SK-N-SH treated with all-trans-retinoic acid at 6 μM for 48 hours (cell line): ENCODE measurements at regions not wholly inside any gene's neighbourhood (a gene's known extent, or its start where the extent isn't known, plus 50 kb on each side); places are given as distances from the start of the nearest gene placed in this dataset.

Experiments used
- ATAC-seq: fragments of 200-7000 bp; cut with Tn5 transposase; 3 replicates; pipeline ENCODE4 v1.9.1; 2020; ENCODE audit warnings: mild to moderate bottlenecking, moderate library complexity
- ARNTL ChIP-seq: fragments of 450-650 bp; formaldehyde crosslinking; IDR thresholded peaks from 2 replicates; pipeline ENCODE4 v1.5.0; 2020; ENCODE audit warnings: low read depth, mild to moderate bottlenecking, moderate library complexity, borderline replicate concordance
- BACH2 ChIP-seq: fragments of 250-450 bp; sonication (Bioruptor Pico); IDR thresholded peaks from 2 replicates; pipeline ENCODE4 v1.9.0; 2021; ENCODE audit warnings: mild to moderate bottlenecking, borderline replicate concordance
- CSDC2 ChIP-seq: fragments of 250-450 bp; sonication (Bioruptor Pico); IDR thresholded peaks from 2 replicates; pipeline ENCODE4 v1.5.0; 2020; ENCODE audit warnings: mild to moderate bottlenecking, moderate library complexity
- CSRNP3 ChIP-seq: fragments of 250-450 bp; sonication (Bioruptor Pico); IDR thresholded peaks from 2 replicates; pipeline ENCODE4 v1.5.1; 2021; ENCODE audit warnings: mild to moderate bottlenecking, moderate library complexity
- ESRRG ChIP-seq: fragments of 250-450 bp; sonication (Bioruptor Pico); IDR thresholded peaks from 2 replicates; pipeline ENCODE4 v1.6.1; 2021; ENCODE audit warnings: mild to moderate bottlenecking
- GLIS3 ChIP-seq: fragments of 250-450 bp; sonication (Bioruptor Pico); IDR thresholded peaks from 2 replicates; pipeline ENCODE4 v1.5.0; 2020; ENCODE audit warnings: mild to moderate bottlenecking, moderate library complexity
- ISL1 ChIP-seq: fragments of 250-450 bp; sonication (Bioruptor Pico); IDR thresholded peaks from 2 replicates; pipeline ENCODE4 v2.1.2; 2022; ENCODE audit warnings: mild to moderate bottlenecking, moderate library complexity
- OSR1 ChIP-seq: fragments of 250-450 bp; sonication (Bioruptor Pico); IDR thresholded peaks from 2 replicates; pipeline ENCODE4 v1.8.0; 2022; ENCODE audit warnings: moderate library complexity, mild to moderate bottlenecking, inconsistent platforms
- PATZ1 ChIP-seq: fragments of 250-450 bp; sonication (Bioruptor Pico); IDR thresholded peaks from 2 replicates; pipeline ENCODE4 v1.8.0; 2020; ENCODE audit warnings: mild to moderate bottlenecking, moderate library complexity, borderline replicate concordance
- POU6F1 ChIP-seq: fragments of 250-450 bp; sonication (Bioruptor Pico); IDR thresholded peaks from 2 replicates; pipeline ENCODE4 v1.8.0; 2021; ENCODE audit warnings: low read depth, mild to moderate bottlenecking, moderate library complexity, borderline replicate concordance
- PPARA ChIP-seq: fragments of 250-450 bp; sonication (Bioruptor Pico); IDR thresholded peaks from 2 replicates; pipeline ENCODE4 v1.5.0; 2020; ENCODE audit warnings: mild to moderate bottlenecking, borderline replicate concordance
- RARB ChIP-seq: fragments of 250-450 bp; sonication (Bioruptor Pico); IDR thresholded peaks from 2 replicates; pipeline ENCODE4 v1.8.0; 2021; ENCODE audit warnings: mild to moderate bottlenecking, moderate library complexity
- SNAI2 ChIP-seq: fragments of 250-450 bp; sonication (Bioruptor Pico); IDR thresholded peaks from 2 replicates; pipeline ENCODE4 v1.5.0; 2020; ENCODE audit warnings: mild to moderate bottlenecking, moderate library complexity
- TCF4 ChIP-seq: fragments of 250-450 bp; sonication (Bioruptor Pico); IDR thresholded peaks from 2 replicates; pipeline ENCODE4 v1.8.0; 2021; ENCODE audit warnings: mild to moderate bottlenecking, moderate library complexity, borderline replicate concordance
- ZC3H10 ChIP-seq: fragments of 250-450 bp; sonication (Bioruptor Pico); IDR thresholded peaks from 2 replicates; pipeline ENCODE4 v1.5.1; 2021; ENCODE audit warnings: mild to moderate bottlenecking, moderate library complexity
- ZFP3 ChIP-seq: fragments of 250-450 bp; sonication (Bioruptor Pico); IDR thresholded peaks from 2 replicates; pipeline ENCODE4 v1.5.0; 2020; ENCODE audit warnings: mild to moderate bottlenecking, moderate library complexity
- ZFP30 ChIP-seq: fragments of 450-650 bp; formaldehyde crosslinking; IDR thresholded peaks from 2 replicates; pipeline ENCODE4 v1.5.0; 2022; ENCODE audit warnings: mild to moderate bottlenecking, moderate library complexity
- ZNF70 ChIP-seq: fragments of 450-650 bp; formaldehyde crosslinking; IDR thresholded peaks from 2 replicates; pipeline ENCODE4 v1.5.0; 2020; ENCODE audit warnings: mild to moderate bottlenecking, moderate library complexity
- ZNF8 ChIP-seq: fragments of 450-650 bp; formaldehyde crosslinking; IDR thresholded peaks from 2 replicates; pipeline ENCODE4 v1.5.0; 2020; ENCODE audit warnings: mild to moderate bottlenecking, moderate library complexity
- TF ChIP-seq, protein P1 (sequence below): fragments of 250-450 bp; sonication (Bioruptor Pico); IDR thresholded peaks from 2 replicates; pipeline ENCODE4 v1.5.0; 2020; ENCODE audit warnings: mild to moderate bottlenecking, moderate library complexity

DNA sequence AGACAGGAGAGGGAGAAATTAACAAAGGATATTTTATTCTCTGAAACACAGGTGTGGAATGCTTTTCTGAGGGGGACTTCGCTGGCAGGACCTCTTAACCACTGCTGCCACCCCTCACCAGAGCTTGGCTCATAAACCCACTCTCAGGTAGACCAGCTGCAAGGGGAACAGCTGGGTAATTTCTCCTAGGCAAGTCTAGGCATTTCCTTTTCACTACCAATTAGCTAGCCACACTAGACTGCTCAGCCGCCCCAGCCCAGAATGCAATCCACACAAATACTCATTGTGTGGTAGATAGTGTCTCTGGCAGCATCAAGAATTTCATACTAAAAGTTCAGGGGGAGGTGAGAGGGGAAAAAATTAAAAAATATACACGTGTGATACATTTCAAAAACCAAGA, 267.6 kb upstream of the ID4 start:
- TF ChIP-seq GLIS3 (CRISPR knock-in tag) (no peak), ZNF70 (CRISPR knock-in tag) (no peak), TCF4 (CRISPR knock-in tag) (no peak), SNAI2 (CRISPR knock-in tag) (no peak), CSDC2 (CRISPR knock-in tag) (no peak), ZNF8 (CRISPR knock-in tag) (no peak), POU6F1 (no peak), ZC3H10 (CRISPR knock-in tag) (no peak), CSRNP3 (CRISPR knock-in tag) (no peak), ZFP30 (CRISPR knock-in tag) (no peak), ISL1 (no peak), ZFP3 (no peak)
- TF ChIP-seq, protein P1, sequence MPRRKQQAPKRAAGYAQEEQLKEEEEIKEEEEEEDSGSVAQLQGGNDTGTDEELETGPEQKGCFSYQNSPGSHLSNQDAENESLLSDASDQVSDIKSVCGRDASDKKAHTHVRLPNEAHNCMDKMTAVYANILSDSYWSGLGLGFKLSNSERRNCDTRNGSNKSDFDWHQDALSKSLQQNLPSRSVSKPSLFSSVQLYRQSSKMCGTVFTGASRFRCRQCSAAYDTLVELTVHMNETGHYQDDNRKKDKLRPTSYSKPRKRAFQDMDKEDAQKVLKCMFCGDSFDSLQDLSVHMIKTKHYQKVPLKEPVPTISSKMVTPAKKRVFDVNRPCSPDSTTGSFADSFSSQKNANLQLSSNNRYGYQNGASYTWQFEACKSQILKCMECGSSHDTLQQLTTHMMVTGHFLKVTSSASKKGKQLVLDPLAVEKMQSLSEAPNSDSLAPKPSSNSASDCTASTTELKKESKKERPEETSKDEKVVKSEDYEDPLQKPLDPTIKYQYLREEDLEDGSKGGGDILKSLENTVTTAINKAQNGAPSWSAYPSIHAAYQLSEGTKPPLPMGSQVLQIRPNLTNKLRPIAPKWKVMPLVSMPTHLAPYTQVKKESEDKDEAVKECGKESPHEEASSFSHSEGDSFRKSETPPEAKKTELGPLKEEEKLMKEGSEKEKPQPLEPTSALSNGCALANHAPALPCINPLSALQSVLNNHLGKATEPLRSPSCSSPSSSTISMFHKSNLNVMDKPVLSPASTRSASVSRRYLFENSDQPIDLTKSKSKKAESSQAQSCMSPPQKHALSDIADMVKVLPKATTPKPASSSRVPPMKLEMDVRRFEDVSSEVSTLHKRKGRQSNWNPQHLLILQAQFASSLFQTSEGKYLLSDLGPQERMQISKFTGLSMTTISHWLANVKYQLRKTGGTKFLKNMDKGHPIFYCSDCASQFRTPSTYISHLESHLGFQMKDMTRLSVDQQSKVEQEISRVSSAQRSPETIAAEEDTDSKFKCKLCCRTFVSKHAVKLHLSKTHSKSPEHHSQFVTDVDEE (CRISPR knock-in tag), result no peak
- ATAC-seq, result no peak

- no peak for ATAC-seq
- no peak for TF ChIP-seq POU6F1
- no peak for TF ChIP-seq PPARA (CRISPR knock-in tag)
- no peak for TF ChIP-seq RARB (CRISPR knock-in tag)
- TF ChIP-seq OSR1 (CRISPR knock-in tag), result no peak
- TF ChIP-seq TCF4 (CRISPR knock-in tag), result no peak
- TF ChIP-seq, protein P1 (CRISPR knock-in tag), result no peak
- TF ChIP-seq ZC3H10 (CRISPR knock-in tag), result no peak
- TF ChIP-seq PATZ1, result no peak
- TF ChIP-seq ESRRG, result no peak
- TF ChIP-seq ZNF8 (CRISPR knock-in tag), result no peak
- no peak for TF ChIP-seq ARNTL (CRISPR knock-in tag)
- no peak for TF ChIP-seq ZNF70 (CRISPR knock-in tag)
- no peak for TF ChIP-seq ZFP30 (CRISPR knock-in tag)
- no peak for TF ChIP-seq BACH2 (CRISPR knock-in tag)
- TF ChIP-seq, all 23 proteins: peak for 0
Observed at GRCh38 chr6:19571176-19571575, 266.0 kb upstream of the ID4 start.
